SK-N-SH (cell line): ENCODE measurements at regions not wholly inside any gene's neighbourhood (a gene's known extent, or its start where the extent isn't known, plus 50 kb on each side); places are given as distances from the start of the nearest gene placed in this dataset.

Experiments used
- CTCF ChIA-PET: fragments of 300-600, 350-600 bp; formaldehyde crosslinking; extraction: SDS; loops from one replicate; lab custom pipeline; 2021; lab: Yijun Ruan, JAX
- POLR2A ChIA-PET: fragments of 350-600 bp; sonication (Branson Sonifier 250); formaldehyde crosslinking; extraction: SDS; loops from one replicate; lab custom pipeline; 2020; ENCODE audit warnings: antibody characterized with exemption, inconsistent platforms; lab: Yijun Ruan, JAX
- DNase-seq: peaks from one replicate; pipeline ENCODE4 v3.0.0; 2012
- H2AFZ ChIP-seq: fragments of 200-600 bp; sonication (generic); 2 replicates; pipeline ENCODE4 v1.8.1; 2016; ENCODE audit warnings: antibody characterized with exemption, mild to moderate bottlenecking, low read depth
- H3F3A ChIP-seq: fragments of 200-600 bp; sonication (generic); replicated peaks from 2 replicates; pipeline ENCODE3; 2016; ENCODE audit warnings: antibody characterized with exemption, mild to moderate bottlenecking; ENCODE audit not compliant: insufficient read depth
- H3K27ac ChIP-seq, 2 experiments: fragments of 200-500 bp in 1 of 2; fragments of 200-600 bp in 1 of 2; sonication (Bioruptor generic) in 1 of 2; sonication (generic), shearing (Covaris generic) in 1 of 2; 2 replicates each; pipeline versions ENCODE4 v1.5.1 to v1.6.1; 2014 to 2016; ENCODE audit warnings: low read depth in 2 of 2, inconsistent platforms in 1 of 2, low read length in 1 of 2, mild to moderate bottlenecking in 1 of 2, mixed read lengths in 1 of 2
- H3K27me3 ChIP-seq: fragments of 200-600 bp; sonication (generic), shearing (Covaris generic); 2 replicates; pipeline ENCODE4 v1.6.1; 2016; ENCODE audit warnings: mixed run types; ENCODE audit not compliant: insufficient read depth
- H3K36me3 ChIP-seq, 2 experiments: fragments of 200-500 bp in 1 of 2; fragments of 200-600 bp in 1 of 2; sonication (Bioruptor generic) in 1 of 2; sonication (generic) in 1 of 2; replicated peaks in 1 of 2; 2 replicates each; pipeline versions ENCODE3 to v1.5.1; 2014 to 2016; ENCODE audit warnings: low read length in 1 of 2, mild to moderate bottlenecking in 1 of 2; ENCODE audit not compliant: insufficient read depth in 2 of 2, control insufficient read depth in 1 of 2
- H3K4me1 ChIP-seq, 2 experiments: fragments of 200-500 bp in 1 of 2; fragments of 200-600 bp in 1 of 2; sonication (Bioruptor generic) in 1 of 2; sonication (generic), shearing (Covaris generic) in 1 of 2; 2 replicates each; pipeline versions ENCODE4 v1.5.1 to v1.6.1; 2014 to 2016; ENCODE audit warnings: low read depth in 1 of 2, low read length in 1 of 2, mixed run types in 1 of 2; ENCODE audit not compliant: insufficient read depth in 2 of 2, control insufficient read depth in 1 of 2
- H3K4me2 ChIP-seq: fragments of 200-600 bp; sonication (generic), shearing (Covaris generic); 2 replicates; pipeline ENCODE4 v1.6.1; 2017; ENCODE audit warnings: mixed run types
- H3K4me3 ChIP-seq, 2 experiments: fragments of 200-500 bp in 1 of 2; fragments of 200-600 bp in 1 of 2; sonication (Bioruptor generic) in 1 of 2; sonication (generic), shearing (Covaris generic) in 1 of 2; 2 replicates each; pipeline versions ENCODE4 v1.5.1 to v1.8.1; 2014 to 2016; ENCODE audit warnings: low read depth in 2 of 2, inconsistent platforms in 1 of 2, low read length in 1 of 2, mild to moderate bottlenecking in 1 of 2, mixed read lengths in 1 of 2, moderate library complexity in 1 of 2
- H3K79me2 ChIP-seq: fragments of 200-600 bp; sonication (generic); 2 replicates; pipeline ENCODE4 v1.8.1; 2017; ENCODE audit warnings: mild to moderate bottlenecking; ENCODE audit not compliant: insufficient read depth
- H3K9ac ChIP-seq: fragments of 200-600 bp; sonication (generic); 2 replicates; pipeline ENCODE4 v1.6.1; 2017; ENCODE audit warnings: mixed run types
- H3K9me2 ChIP-seq: fragments of 200-600 bp; sonication (generic); 2 replicates; pipeline ENCODE4 v1.6.1; 2017; ENCODE audit warnings: mixed run types
- H3K9me3 ChIP-seq: fragments of 200-600 bp; sonication (generic); 2 replicates; pipeline ENCODE4 v1.6.1; 2017; ENCODE audit warnings: mixed run types, mild to moderate bottlenecking, moderate library complexity
- H4K20me1 ChIP-seq: fragments of 200-600 bp; sonication (generic); 2 replicates; pipeline ENCODE4 v1.6.1; 2017; ENCODE audit warnings: mild to moderate bottlenecking, mixed run types; ENCODE audit not compliant: insufficient read depth
- CHD2 ChIP-seq: fragments of 150-350 bp; IDR thresholded peaks from 2 replicates; pipeline ENCODE4 v1.6.1; 2018; ENCODE audit warnings: low read length; ENCODE audit not compliant: partially characterized antibody
- ELF1 ChIP-seq: IDR thresholded peaks from 2 replicates; pipeline ENCODE4 v1.4.0; 2012
- EP300 ChIP-seq, 2 experiments: IDR thresholded peaks; 2 replicates each; pipeline versions ENCODE4 v1.4.0 to v1.6.1; 2012; ENCODE audit warnings: borderline replicate concordance in 1 of 2, low read depth in 1 of 2, low read length in 1 of 2
- EZH2phosphoT487 ChIP-seq: fragments of 200-600 bp; sonication (generic); IDR thresholded peaks from 2 replicates; pipeline ENCODE4 v1.6.1; 2017; ENCODE audit warnings: low read depth, mixed run types, mild to moderate bottlenecking, antibody characterized with exemption, moderate library complexity, borderline replicate concordance
- GABPA ChIP-seq: IDR thresholded peaks from 2 replicates; pipeline ENCODE4 v1.4.0; 2012; ENCODE audit warnings: low read depth, mild to moderate bottlenecking
- JUND ChIP-seq: IDR thresholded peaks from 2 replicates; pipeline ENCODE4 v1.4.0; 2012
- MEF2A ChIP-seq: IDR thresholded peaks from 2 replicates; pipeline ENCODE4 v1.4.0; 2012; ENCODE audit warnings: low read depth, borderline replicate concordance
- NFIC ChIP-seq: IDR thresholded peaks from 2 replicates; pipeline ENCODE4 v1.4.0; 2012; ENCODE audit warnings: borderline replicate concordance
- NRF1 ChIP-seq: IDR thresholded peaks from 2 replicates; pipeline ENCODE4 v1.6.1; 2012; ENCODE audit warnings: low read depth, mild to moderate bottlenecking, low read length
- RAD21 ChIP-seq: IDR thresholded peaks from 2 replicates; pipeline ENCODE4 v1.6.1; 2012; ENCODE audit warnings: mild to moderate bottlenecking, low read length
- RCOR1 ChIP-seq: fragments of 150-350 bp; IDR thresholded peaks from 2 replicates; pipeline ENCODE4 v1.6.1; 2017; ENCODE audit warnings: antibody characterized with exemption, low read length
- RFX5 ChIP-seq: IDR thresholded peaks from 2 replicates; pipeline ENCODE4 v1.6.1; 2012; ENCODE audit warnings: mild to moderate bottlenecking, improper control_type of control experiment, low read length
- SIN3A ChIP-seq: IDR thresholded peaks from 2 replicates; pipeline ENCODE4 v1.6.1; 2012; ENCODE audit warnings: low read depth, mild to moderate bottlenecking, low read length, moderate library complexity, borderline replicate concordance
- SMC3 ChIP-seq: IDR thresholded peaks from 2 replicates; pipeline ENCODE4 v1.6.1; 2012; ENCODE audit warnings: low read depth, low read length, improper control_type of control experiment
- TAF1 ChIP-seq: IDR thresholded peaks from 2 replicates; pipeline ENCODE4 v1.6.1; 2012; ENCODE audit warnings: low read depth, mild to moderate bottlenecking, low read length, moderate library complexity, borderline replicate concordance
- TCF12 ChIP-seq: IDR thresholded peaks from 2 replicates; pipeline ENCODE4 v1.4.0; 2012
- YY1 ChIP-seq: IDR thresholded peaks from 2 replicates; pipeline ENCODE4 v1.4.0; 2012; ENCODE audit warnings: low read depth, mild to moderate bottlenecking
- WGBS: methylation state at CpG from one replicate; pipeline ENCODE4 v1.1.6; 2017; ENCODE audit warnings: low lambda C conversion rate; 5-methylcytosine and 5-hydroxymethylcytosine counted together
- TF ChIP-seq, protein P1 (sequence below): IDR thresholded peaks from 2 replicates; pipeline ENCODE4 v1.4.0; 2012; ENCODE audit warnings: low read depth
- TF ChIP-seq, protein P2 (sequence below): IDR thresholded peaks from 2 replicates; pipeline ENCODE4 v1.4.0; 2012; ENCODE audit warnings: low read depth, borderline replicate concordance
- TF ChIP-seq, protein P3 (sequence below): IDR thresholded peaks from 2 replicates; pipeline ENCODE4 v1.4.0; 2012; ENCODE audit warnings: low read depth, borderline replicate concordance
- TF ChIP-seq, protein P4 (sequence below): IDR thresholded peaks from 2 replicates; pipeline ENCODE4 v1.6.1; 2012; ENCODE audit warnings: mild to moderate bottlenecking, low read depth, low read length, moderate library complexity
- TF ChIP-seq, protein P5 (sequence below): IDR thresholded peaks from 2 replicates; pipeline ENCODE4; 2012

DNA sequence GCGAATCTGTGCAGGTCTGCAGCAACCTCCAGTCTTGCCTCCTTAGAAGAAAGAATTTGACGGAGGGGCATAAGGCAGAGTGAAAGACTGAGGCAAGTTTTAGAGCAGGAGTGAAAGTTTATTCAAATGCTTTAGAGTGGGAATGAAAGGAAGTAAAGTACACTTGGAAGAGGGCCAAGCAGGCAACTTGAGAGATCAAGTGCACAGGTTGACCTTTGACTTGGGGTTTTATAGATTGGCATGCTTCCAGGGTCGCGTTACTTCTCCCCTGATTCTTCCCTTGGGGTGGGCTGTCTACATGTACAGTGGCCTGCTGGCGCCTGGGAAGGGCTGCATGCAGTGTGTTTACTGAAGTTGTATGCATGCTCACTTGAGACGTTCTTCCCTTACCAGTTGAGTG is 127.2 kb upstream of the FER start (continued):
- TF ChIP-seq, protein P1, sequence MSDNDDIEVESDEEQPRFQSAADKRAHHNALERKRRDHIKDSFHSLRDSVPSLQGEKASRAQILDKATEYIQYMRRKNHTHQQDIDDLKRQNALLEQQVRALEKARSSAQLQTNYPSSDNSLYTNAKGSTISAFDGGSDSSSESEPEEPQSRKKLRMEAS = no peak
- TF ChIP-seq, protein P2, sequence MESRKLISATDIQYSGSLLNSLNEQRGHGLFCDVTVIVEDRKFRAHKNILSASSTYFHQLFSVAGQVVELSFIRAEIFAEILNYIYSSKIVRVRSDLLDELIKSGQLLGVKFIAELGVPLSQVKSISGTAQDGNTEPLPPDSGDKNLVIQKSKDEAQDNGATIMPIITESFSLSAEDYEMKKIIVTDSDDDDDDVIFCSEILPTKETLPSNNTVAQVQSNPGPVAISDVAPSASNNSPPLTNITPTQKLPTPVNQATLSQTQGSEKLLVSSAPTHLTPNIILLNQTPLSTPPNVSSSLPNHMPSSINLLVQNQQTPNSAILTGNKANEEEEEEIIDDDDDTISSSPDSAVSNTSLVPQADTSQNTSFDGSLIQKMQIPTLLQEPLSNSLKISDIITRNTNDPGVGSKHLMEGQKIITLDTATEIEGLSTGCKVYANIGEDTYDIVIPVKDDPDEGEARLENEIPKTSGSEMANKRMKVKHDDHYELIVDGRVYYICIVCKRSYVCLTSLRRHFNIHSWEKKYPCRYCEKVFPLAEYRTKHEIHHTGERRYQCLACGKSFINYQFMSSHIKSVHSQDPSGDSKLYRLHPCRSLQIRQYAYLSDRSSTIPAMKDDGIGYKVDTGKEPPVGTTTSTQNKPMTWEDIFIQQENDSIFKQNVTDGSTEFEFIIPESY = no peak
- TF ChIP-seq ELF1 = no peak
- no peak for TF ChIP-seq MEF2A
- no peak for TF ChIP-seq TAF1
- TF ChIP-seq GABPA = no peak
- no peak for TF ChIP-seq YY1
- no peak for TF ChIP-seq RCOR1
- TF ChIP-seq JUND = no peak
- TF ChIP-seq, protein P3, sequence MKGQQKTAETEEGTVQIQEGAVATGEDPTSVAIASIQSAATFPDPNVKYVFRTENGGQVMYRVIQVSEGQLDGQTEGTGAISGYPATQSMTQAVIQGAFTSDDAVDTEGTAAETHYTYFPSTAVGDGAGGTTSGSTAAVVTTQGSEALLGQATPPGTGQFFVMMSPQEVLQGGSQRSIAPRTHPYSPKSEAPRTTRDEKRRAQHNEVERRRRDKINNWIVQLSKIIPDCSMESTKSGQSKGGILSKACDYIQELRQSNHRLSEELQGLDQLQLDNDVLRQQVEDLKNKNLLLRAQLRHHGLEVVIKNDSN = no peak

DNA sequence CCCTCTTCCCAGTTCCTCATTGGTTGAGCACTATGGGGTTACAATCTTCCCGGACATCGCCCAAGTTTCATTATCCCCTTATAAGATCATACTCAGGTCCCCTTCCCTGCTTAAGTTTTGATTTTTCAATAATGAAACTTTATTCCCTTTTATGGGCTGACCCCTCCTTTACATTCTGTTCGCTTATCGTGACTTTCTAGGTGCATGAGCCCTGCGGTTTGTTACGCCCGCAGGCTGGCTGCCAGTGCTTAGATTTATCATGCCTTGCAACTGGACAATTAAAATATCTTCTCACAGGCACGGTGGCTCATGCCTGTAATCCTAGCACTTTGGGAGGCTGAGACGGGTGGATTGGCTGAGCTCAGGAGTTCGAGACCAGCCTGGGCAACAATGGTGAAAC is 127.9 kb upstream of the FER start:
- Histone ChIP-seq H3K36me3 (no peaks in the 10 kb centered on the region), H3K9me2 (no peaks in the 10 kb centered on the region), H3K79me2 (no peaks in the 10 kb centered on the region), H2AFZ (no peak overlapping the region), H3K4me2 (no peak overlapping the region), H3K9ac (no peak overlapping the region), H3K9me3 (no peaks in the 10 kb centered on the region), H3K27ac (no peak overlapping the region), H3K4me3 (no peak overlapping the region), H3K27me3 (no peaks in the 10 kb centered on the region), H3K4me1 (no peaks in the 10 kb centered on the region; a peak in 1 of 4 replicates), H4K20me1 (no peaks in the 10 kb centered on the region), H3F3A (no peaks in the 10 kb centered on the region)
- no peak for DNase-seq
- ChIA-PET POLR2A (no interaction called here), CTCF (interaction anchor here (0.8 kb wide), 1 partner anchor 98 kb away, joined by 3 read pairs; no protein-coding TSS in a partner anchor)
- TF ChIP-seq NRF1 = no peak
- no peak for TF ChIP-seq NFIC
- TF ChIP-seq RCOR1 = no peak
- no peak for TF ChIP-seq EZH2phosphoT487
- TF ChIP-seq RFX5 = no peak
- TF ChIP-seq, protein P4, sequence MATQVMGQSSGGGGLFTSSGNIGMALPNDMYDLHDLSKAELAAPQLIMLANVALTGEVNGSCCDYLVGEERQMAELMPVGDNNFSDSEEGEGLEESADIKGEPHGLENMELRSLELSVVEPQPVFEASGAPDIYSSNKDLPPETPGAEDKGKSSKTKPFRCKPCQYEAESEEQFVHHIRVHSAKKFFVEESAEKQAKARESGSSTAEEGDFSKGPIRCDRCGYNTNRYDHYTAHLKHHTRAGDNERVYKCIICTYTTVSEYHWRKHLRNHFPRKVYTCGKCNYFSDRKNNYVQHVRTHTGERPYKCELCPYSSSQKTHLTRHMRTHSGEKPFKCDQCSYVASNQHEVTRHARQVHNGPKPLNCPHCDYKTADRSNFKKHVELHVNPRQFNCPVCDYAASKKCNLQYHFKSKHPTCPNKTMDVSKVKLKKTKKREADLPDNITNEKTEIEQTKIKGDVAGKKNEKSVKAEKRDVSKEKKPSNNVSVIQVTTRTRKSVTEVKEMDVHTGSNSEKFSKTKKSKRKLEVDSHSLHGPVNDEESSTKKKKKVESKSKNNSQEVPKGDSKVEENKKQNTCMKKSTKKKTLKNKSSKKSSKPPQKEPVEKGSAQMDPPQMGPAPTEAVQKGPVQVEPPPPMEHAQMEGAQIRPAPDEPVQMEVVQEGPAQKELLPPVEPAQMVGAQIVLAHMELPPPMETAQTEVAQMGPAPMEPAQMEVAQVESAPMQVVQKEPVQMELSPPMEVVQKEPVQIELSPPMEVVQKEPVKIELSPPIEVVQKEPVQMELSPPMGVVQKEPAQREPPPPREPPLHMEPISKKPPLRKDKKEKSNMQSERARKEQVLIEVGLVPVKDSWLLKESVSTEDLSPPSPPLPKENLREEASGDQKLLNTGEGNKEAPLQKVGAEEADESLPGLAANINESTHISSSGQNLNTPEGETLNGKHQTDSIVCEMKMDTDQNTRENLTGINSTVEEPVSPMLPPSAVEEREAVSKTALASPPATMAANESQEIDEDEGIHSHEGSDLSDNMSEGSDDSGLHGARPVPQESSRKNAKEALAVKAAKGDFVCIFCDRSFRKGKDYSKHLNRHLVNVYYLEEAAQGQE = no peak
- no peak for TF ChIP-seq SIN3A
- no peak for TF ChIP-seq RAD21
- no peak for TF ChIP-seq EP300 (IDR thresholded peaks at IDR 0.05; ENCODE audit: borderline replicate concordance in 1 of 2, low read depth in 1 of 2, low read length in 1 of 2)
- TF ChIP-seq SMC3 = no peak
- TF ChIP-seq, protein P5, sequence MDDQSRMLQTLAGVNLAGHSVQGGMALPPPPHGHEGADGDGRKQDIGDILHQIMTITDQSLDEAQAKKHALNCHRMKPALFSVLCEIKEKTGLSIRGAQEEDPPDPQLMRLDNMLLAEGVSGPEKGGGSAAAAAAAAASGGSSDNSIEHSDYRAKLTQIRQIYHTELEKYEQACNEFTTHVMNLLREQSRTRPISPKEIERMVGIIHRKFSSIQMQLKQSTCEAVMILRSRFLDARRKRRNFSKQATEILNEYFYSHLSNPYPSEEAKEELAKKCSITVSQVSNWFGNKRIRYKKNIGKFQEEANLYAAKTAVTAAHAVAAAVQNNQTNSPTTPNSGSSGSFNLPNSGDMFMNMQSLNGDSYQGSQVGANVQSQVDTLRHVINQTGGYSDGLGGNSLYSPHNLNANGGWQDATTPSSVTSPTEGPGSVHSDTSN = no peak
- no peak for TF ChIP-seq CHD2
- no peak for TF ChIP-seq TCF12
- TF ChIP-seq, protein P1 = no peak
- TF ChIP-seq, protein P2 = no peak
- 79% methylated on average over 10 of the region's 10 CpGs for WGBS
